GM20000 (cell line): ENCODE measurements at regions not wholly inside any gene's neighbourhood (a gene's known extent, or its start where the extent isn't known, plus 50 kb on each side); places are given as distances from the start of the nearest gene placed in this dataset.

Experiments
- DNase-seq: peaks from one replicate; pipeline ENCODE4 v3.0.0; 2012; ENCODE audit warnings: low spot score
- TF ChIP-seq, protein P1 (sequence below): IDR thresholded peaks from 2 replicates; pipeline ENCODE4 v1.5.1; 2012; ENCODE audit warnings: mild to moderate bottlenecking, control low read depth; ENCODE audit errors: extremely low read depth, missing control alignments

- TF ChIP-seq, protein P1, sequence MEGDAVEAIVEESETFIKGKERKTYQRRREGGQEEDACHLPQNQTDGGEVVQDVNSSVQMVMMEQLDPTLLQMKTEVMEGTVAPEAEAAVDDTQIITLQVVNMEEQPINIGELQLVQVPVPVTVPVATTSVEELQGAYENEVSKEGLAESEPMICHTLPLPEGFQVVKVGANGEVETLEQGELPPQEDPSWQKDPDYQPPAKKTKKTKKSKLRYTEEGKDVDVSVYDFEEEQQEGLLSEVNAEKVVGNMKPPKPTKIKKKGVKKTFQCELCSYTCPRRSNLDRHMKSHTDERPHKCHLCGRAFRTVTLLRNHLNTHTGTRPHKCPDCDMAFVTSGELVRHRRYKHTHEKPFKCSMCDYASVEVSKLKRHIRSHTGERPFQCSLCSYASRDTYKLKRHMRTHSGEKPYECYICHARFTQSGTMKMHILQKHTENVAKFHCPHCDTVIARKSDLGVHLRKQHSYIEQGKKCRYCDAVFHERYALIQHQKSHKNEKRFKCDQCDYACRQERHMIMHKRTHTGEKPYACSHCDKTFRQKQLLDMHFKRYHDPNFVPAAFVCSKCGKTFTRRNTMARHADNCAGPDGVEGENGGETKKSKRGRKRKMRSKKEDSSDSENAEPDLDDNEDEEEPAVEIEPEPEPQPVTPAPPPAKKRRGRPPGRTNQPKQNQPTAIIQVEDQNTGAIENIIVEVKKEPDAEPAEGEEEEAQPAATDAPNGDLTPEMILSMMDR, result no peak
- no peak for DNase-seq
These were observed 258.0 kb upstream of the MYOCD start for GRCh38 chr17:12407495-12408252.

DNA sequence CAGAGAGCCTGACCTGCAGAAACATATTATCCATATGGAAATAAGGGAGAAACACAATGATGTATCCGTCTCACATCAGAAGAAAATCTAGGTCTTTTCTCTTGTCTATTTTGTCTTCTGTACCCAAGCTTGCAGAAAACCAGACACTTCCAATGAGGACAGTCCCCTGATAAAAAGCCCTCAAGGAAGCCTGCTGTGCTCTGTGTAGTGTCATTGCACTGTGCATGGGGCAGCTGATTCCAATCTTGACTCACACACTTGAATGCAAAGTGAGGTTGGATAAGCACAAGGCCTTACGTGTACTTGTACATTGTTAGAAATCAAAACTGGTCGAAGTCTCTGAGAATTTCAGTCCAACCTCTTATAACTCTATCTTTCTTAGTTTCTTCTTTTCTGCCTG lies 256.6 kb upstream of the MYOCD start:
- TF ChIP-seq, protein P1, result no peak
- DNase-seq, result no peak

DNA sequence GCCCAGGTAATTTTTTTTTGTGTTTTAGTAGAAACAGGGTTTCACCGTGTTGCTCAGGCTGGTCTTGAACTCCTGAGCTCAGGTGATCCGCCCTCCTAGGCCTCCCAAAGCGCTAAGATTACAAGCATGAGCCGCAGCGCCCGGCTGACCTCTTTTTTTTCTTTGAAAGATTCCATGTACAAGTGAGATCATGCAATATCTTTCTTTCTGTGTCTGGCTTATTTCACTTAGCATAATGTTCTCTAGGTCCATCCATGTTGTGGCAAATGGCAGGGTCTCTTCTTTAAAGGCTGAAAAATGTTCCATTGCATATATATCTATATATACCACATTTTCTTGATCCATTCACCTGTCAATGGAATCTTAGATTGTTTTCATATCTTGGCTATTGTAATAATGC lies 255.0 kb upstream of the MYOCD start:
- TF ChIP-seq, protein P1, result no peak
- DNase-seq, result no peak

DNA sequence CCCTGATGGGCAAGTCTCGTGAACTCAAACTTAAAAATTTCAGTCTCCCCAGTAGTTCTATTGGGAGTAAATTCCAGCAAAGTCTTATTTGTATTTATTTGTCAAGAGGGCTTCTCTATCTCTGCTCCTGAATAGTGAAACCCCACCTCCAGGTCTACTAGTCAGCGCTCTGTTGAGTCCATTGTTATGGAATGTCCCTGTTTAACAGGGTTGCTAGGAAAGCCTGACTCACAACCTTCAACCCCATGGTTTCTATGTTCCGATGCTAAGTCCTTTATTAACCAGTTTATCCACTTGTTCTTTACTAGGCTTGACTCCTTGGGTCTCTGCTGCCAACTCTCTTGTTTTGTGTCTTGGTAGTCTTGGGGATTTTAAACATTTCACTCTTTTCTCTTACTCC lies 250.7 kb upstream of the MYOCD start:
- TF ChIP-seq, protein P1, result no peak
- no peak for DNase-seq

GRCh38 chr17:12421077-12421476 lies 244.6 kb upstream of the MYOCD start:
- DNase-seq, result no peak
- TF ChIP-seq, protein P1, result no peak

GRCh38 chr17:12421646-12422306 lies 243.9 kb upstream of the MYOCD start:
- DNase-seq, result peak; percentile 33
- TF ChIP-seq, protein P1, result no peak

DNA sequence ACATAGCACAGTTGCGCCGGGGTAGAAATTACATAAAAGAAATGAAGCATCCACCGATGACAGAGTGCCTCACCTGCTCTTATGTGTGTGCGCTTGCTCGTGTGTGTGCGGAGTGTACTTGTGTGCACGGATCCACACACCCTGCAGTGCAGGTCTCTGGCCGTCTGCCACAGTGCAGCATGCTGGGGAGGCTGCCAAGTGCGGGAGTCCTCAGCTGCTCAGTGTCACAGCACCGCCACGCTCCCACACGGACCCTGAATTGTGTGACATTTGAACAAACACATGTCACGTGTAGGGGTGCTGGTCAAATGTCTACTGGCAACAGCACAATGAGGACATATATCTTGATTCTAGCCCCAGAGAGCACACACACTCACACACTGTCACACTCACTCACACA lies 243.0 kb upstream of the MYOCD start:
- no peak for DNase-seq
- TF ChIP-seq, protein P1, result no peak
